ENCODE measurements at regions not wholly inside any gene's neighbourhood (a gene's known extent, or its start where the extent isn't known, plus 50 kb on each side); places are given as distances from the start of the nearest gene placed in this dataset.

DNA sequence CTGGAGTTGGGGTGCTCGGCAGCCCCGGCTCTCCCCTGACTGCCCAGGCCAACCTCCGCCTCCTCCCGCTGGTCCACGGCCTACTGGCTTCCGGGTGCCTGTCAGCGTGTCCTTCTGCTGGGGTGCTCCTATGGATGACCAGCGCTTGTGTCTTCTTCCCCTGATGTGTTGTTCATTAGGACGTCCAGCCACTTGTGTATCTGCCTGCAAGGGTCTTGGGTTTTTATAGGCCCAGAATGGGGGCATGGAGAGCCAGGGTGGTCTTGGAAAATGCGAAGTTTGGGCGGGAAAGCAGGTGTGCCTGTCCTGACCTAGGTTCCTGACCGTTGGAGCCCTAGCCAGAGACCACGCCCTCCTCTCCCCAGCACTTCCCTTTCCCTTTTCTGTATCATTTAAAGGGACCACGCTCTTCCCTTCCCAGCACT, 139.8 kb downstream of the SLITRK5 start:
- TF ChIP-seq, protein P1, sequence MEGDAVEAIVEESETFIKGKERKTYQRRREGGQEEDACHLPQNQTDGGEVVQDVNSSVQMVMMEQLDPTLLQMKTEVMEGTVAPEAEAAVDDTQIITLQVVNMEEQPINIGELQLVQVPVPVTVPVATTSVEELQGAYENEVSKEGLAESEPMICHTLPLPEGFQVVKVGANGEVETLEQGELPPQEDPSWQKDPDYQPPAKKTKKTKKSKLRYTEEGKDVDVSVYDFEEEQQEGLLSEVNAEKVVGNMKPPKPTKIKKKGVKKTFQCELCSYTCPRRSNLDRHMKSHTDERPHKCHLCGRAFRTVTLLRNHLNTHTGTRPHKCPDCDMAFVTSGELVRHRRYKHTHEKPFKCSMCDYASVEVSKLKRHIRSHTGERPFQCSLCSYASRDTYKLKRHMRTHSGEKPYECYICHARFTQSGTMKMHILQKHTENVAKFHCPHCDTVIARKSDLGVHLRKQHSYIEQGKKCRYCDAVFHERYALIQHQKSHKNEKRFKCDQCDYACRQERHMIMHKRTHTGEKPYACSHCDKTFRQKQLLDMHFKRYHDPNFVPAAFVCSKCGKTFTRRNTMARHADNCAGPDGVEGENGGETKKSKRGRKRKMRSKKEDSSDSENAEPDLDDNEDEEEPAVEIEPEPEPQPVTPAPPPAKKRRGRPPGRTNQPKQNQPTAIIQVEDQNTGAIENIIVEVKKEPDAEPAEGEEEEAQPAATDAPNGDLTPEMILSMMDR (IDR thresholded peaks at IDR 0.05): no peak
- TF ChIP-seq POLR2A (IDR thresholded peaks at IDR 0.05): no peak
